SKM-1 treated with dmso at 0.1 percent for 144 hours (cell line): ENCODE measurements at regions not wholly inside any gene's neighbourhood (a gene's known extent, or its start where the extent isn't known, plus 50 kb on each side); places are given as distances from the start of the nearest gene placed in this dataset.
"Not testable (repeated sequence)": the region's sequence is repeated elsewhere in the genome, so short reads cannot be mapped to it uniquely, and the experiment has no call there.

Experiments used
- DNase-seq: peaks from one replicate; lab custom pipeline; 2025; ENCODE audit not compliant: unreplicated experiment; lab: John Stamatoyannopoulos, UW

DNA sequence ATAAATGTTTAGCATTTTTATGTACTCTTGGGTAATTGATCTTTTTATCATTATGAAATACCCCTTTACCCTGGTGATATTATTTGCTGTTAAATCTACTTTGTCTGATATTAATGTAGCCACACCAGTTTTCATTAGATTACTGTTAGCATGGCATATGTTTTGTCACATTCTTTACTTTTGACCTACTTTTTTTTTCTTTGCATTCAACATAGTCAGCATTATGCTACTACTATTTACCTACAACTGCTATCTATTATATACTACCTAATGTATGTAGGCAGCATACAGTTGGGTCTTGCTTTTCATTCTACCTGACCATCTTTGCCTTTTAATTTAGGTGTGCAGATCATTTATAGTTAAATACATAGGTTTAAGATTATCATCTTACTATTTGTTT lies 1429.6 kb upstream of the ALCAM start:
- no peak for DNase-seq

DNA sequence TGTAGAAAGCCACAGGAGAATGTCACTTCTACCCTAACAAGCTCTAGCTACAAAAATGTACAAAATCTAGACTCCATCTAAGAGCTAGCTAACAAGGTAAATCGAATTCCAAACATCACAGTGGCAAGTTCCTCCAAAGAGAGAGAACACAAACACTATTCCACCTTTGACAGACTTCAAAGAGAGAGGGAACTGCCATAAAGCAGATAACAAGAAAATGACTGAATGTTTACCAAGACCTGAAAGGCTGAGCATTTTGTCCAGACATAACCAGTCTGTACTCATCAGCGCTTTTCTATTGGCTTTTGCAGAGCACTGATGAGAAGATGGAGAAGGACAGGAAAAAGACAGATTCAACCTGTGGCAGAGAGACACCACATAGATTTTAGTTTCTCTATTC lies 1419.6 kb upstream of the ALCAM start:
- no peak for DNase-seq

DNA sequence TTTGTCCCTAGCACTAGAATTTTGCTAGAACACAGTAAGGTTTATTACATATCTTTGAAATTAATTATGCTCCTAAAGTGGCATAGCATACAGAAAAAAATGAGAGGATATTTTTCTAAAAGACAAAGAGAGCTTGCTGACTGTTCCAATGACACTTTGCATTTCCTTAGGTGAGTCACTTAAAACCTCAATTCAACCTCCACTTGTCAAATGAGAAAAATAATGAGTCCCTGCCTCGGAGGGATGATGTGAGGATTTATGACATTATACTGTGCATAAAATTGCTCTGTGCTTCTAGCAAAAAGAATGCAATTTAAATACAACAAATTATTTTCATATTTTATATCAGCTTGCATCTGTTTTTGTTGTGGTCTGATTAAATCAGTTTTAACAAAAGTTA lies 1417.0 kb upstream of the ALCAM start:
- DNase-seq, result no peak

DNA sequence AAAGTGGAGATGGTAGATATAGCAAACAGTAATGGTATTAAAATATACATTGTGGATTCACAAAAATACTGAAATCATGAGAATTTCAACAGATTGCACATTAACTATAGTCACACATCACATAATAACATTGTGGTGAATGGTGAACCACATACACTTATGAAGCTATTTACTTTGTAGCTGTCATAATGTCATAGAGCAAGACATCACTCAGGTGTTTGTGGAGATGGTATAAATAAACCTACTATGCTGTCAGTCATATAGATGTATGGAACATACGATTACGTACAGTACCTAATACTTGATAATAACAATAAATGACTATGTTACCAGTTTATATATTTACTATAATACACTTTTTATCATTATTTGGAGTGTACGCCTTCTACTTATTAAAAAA lies 1416.0 kb upstream of the ALCAM start:
- DNase-seq, result no peak

DNA sequence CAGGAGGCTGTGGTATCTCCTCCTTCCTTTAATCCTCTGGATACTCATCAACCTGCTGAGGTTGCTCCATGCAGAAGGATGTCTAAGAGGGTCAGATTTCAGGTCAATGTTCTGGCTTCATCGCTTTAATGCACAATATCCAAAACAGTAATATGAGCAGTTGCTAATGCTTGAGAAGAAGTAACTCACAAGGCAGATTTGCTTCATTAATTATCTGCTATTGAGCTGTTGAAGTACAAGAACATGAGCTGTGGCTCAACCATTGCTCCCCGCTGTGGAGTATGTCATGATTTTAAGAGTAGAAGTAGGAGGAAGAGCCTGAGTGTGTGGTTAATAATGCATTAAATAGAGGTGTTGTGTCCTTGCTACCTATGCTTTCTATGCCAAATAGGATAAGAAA lies 1412.9 kb upstream of the ALCAM start:
- no peak for DNase-seq

DNA sequence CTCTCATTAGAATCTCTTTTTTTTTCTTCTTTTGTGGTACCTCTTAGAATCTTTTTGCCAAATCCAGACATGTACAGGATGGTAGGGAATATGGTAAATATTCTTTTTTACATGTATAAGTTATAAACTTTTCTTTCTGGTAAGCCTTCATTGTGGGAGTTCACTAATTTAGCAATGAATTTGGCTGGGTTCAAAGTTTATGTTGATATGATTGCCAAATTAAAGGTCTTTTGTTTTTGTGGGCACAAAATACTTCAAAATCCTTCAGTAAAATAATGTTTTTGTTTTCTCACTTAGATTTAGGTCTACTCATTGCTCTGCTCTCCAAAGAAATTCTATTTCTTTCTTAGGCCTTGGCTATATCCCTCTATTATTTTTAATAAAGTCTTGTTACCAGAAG lies 1405.9 kb upstream of the ALCAM start:
- DNase-seq, result no peak

DNA sequence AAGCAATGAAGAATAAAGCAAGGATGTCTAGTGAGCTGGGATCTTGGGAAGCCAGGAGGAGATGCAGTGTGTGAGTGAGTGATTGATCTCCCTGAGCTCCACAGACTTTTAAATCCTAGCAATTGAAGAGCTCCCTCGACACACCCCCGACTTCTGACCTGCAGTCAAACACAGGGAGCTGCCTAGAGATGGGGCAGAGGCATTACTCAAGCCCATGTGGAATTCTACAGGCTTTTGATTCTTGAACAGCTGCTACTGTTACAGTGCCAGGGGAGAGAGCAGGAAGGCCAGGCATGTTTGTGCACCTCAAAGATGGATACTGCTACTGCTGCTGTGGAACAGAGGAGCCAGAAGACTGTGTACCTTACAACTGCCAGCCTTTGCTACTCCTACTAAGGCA lies 1403.1 kb upstream of the ALCAM start:
- no peak for DNase-seq

DNA sequence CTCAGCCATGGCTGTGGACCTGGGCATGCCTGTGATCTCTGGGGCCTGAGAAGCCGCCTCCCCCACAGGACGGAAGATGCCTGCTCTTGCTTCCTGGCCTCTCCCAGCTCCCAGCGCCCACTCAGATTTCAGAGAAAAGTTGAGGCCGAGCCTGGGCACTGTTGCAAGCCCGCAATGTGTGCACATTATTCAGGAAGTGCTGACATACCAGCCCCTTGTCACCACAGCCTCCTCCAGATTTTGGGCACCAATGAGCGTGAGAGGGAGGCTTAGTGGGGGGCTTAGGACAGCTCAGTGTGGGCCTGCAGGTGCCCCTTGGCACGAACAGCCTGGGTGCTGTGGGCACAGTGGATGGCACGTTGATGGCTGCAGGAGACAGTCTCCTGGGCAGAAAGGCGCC lies 1400.9 kb upstream of the ALCAM start:
- no peak for DNase-seq

DNA sequence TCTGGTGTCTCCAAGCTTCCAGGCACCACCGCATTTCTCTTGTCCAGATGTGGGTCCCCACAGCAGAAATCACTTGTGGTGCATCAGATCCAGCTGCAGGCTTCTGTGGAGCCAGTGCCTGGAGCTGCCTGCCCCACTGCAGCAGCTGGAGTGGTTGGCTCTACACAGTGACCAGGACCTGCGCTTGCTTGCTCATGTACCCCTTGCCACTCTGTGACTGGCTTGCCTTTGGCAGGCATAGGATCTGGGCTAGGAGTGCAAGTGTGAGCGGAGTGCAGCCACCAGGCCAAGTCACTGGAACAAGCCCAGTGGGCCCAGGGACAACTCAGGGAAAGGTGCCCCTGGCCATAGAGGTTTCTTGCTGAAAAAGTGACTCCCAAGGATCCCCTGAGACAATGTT lies 1400.0 kb upstream of the ALCAM start:
- DNase-seq, result no peak

DNA sequence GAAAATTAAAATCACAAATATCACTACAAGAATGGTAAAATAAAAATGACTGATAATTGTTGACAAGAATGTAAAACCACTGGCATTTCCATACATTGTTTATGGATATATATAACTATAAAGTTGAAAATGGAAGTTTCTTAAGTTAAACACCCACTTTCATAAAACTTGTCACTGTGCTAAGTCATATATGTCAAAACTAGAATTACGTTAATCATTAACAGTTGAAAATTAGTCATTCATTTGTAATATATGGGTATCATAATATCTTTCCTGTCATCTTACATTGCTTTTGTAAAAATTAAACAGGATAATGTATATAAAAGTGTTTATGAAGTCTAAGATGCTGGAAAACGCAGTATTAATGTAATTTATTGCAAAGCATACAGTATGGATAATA lies 1398.6 kb upstream of the ALCAM start:
- no peak for DNase-seq

DNA sequence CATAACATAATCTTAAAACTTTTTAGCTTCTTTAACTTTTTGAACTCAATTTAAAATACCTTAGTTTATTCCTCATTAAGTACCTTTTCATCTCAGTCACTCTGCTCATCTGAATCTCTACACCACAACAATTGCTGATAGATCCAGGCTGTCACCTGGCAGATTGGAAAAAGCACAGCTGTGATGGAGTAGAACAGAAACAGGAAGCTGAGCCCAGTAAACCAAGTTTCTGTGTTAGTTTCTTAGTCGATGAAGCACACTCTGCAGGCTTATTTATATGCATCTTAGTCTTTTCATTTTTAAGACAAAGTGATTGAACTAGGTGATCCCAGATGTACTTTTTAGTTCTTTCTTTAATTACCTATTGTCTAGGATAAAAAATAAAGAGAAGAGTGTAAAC lies 1398.0 kb upstream of the ALCAM start:
- DNase-seq, result no peak

DNA sequence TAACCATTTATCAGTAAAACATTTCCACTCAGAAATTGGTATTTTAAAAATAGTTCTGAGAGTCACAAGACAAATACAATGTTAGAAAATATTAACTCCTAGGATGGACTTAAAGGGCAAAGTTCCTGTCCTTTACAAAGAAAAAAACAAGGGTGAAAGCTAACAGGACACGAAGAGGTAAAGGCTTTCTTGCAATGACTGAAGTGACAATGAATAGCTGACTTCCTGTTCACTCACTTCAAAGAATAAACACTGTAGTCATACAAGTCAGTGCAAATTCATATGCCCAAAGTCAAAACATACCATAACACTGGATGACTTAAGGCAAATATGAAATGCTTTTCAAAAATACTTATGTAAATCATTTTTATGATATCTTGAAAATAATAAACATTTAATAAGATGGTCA lies 1389.8 kb upstream of the ALCAM start:
- no peak for DNase-seq

DNA sequence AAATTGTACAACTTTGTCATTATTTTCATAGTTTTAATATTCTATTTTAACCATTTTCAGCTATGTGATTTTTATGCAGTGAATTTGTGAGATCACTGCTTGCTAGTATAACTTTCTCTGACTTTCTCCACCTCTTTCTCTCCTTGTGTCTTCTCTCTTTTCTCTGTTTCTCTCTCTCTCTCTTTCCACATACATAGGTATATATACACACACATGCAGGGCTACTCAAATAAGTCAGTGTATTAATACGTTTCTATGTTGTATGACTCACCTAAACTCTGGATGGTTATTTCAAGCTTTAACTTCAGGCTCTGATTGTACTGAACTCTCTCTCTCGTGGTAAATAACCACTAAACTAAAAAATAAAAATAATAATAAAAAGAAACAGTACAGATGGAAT lies 1389.3 kb upstream of the ALCAM start:
- no peak for DNase-seq

DNA sequence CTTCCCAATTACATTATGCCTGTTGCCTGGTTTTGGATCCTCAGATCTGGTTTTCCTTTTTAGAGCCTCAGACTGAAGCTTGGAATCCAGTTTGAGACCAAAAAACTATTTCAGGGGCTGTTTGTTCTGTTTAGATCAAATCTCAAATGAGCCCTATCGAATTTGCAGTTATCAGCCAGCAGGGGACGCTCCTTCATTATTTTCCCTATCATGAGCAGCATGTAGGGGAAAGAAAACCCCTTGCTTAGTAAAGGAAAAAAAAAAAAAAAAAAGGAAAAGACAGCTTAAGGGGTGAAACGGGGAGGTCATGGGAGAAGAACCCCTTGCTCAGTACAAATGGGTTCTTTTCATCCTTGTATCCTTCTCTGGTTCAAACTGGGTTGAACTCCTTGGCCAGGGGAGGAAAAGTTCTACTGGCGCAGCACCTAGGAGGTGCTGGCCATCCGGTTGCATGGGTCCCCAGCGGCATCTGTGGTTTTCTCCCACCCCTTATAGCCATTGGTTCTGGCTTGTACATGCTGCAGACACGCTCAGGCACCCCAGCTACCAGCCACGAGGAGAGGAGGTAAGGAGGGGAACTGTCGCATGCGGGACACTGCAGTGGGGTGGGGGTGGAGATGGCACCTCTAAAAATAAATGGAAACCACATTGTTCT lies 1375.1 kb upstream of the ALCAM start:
- DNase-seq, result no peak

DNA sequence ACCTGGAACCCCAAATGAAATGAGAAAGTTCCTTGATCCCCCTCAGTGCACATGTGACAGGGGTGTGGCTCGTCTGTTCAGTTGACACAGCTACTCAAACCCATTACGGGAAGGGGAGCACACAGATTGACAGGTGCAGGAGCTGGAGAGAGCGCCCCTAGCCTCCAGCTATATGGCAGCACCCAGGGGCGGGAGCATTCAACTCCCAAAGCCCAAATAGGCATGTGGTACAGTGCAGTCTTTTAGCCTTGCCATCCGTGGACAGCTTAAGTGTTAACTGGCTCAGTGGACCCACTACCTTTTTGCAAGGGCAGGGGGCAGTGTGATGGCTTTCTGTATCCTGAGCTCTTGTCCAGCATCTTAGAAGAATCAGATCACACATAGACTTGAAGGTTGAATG lies 1374.2 kb upstream of the ALCAM start:
- DNase-seq, result no peak

DNA sequence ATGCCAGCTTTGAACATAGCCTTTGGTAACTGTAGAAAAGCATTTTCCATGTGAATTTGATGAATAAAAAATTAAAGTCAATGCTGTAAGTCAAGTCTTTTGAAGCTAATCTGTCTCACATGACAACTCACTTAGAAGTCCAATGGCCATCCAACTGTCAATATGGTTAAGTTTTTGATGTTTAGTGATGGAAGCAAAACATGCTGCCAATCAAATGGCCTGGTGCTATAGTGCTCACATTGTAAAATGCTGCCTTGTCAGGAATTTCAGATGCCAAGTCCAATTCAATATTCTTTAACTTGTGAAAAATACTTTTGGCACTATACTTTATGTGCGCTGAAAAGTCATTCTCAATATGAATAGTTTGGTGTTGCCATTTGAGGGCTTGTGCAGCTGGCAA lies 1361.8 kb upstream of the ALCAM start:
- DNase-seq, result no peak

DNA sequence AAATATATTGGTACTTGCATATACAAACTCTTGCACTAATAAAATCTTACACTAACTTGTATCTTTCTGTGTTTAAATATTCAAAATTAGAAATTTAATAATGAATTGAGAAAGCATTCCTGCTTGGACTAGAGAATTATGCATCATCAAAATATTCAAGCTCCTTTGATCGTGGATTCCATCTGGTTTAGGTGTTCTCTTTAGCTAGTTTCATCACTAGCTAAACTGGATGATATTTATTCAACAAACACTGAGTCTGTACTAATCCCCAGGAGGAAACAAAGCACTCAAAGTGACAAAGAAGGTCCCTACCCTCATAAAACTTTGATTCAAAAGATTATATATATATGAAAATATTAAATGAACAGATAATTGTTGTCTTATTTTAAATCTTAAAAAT lies 1360.9 kb upstream of the ALCAM start:
- no peak for DNase-seq

DNA sequence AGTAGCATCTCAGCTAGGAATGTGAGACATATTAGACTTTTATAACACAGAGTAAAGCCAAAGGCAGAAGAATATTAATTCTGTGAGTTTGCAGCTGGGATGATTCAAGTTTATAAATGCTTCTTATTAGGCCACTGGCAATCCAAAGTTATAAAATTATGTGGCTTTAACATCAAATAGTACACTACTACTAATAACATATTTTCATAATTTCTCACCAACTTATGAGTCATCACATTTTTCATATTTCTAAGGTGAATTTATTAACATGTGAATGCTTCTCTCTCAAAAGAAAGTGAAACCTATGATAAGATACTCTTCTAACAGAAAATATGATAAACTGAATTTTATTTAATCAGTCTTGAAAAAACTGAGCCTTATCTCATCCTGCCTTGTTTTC lies 1348.2 kb upstream of the ALCAM start:
- no peak for DNase-seq

DNA sequence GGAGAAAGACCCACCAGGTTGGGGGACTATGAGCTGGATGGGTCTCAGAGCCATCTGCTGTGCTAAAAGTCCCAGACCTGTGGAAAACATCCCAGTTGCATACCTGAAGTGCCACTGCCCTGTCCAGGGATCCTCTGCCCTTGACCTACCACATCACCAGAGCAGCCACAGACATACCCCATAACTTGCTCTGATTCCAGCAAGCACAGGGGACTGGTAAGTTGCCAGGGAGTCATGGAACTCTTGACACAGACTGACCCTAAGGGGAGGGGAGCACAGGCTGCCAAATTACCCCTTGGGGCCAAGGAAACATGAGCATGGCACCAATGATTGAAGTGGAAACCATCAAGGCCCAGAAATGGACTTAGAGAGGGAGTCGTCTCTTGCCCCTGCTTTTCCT lies 1335.1 kb upstream of the ALCAM start:
- DNase-seq, result no peak

DNA sequence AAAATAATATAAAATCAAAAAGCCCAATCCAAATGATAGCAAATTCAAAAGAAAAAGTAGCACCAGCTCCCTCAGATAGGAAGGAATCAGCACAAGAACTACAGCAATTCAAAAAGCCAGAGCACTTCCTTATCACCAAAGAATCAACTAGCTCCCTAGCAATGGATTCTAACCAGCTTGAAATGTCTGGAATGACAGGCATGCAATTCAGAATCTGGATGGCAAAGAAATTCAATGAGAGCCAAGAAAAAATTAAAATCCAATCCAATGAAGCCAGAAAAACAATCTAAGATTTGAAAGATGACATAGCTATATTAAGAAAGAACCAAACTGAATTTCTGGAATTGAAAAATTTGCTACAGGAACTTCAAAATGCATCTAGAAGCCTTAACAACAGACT lies 1334.4 kb upstream of the ALCAM start:
- DNase-seq, result no peak

DNA sequence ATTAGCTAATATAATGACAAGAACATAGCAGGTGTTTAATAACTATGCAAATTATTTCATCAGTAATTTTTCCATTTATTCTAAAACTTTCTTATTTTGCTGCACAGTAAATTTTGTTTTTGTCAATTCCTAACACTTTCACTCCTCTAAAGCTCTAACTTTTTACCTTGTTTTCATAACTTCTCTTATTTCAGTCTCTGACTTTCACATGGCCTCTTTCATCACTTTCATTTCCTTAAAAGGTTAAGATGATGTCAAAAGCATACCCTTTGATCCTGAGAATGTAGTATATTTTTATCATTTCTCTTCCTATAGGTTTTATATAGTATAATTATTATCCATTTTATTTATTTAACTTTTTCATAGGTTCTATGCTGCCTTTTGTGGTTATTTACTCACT lies 1325.8 kb upstream of the ALCAM start:
- peak; percentile 62 for DNase-seq

DNA sequence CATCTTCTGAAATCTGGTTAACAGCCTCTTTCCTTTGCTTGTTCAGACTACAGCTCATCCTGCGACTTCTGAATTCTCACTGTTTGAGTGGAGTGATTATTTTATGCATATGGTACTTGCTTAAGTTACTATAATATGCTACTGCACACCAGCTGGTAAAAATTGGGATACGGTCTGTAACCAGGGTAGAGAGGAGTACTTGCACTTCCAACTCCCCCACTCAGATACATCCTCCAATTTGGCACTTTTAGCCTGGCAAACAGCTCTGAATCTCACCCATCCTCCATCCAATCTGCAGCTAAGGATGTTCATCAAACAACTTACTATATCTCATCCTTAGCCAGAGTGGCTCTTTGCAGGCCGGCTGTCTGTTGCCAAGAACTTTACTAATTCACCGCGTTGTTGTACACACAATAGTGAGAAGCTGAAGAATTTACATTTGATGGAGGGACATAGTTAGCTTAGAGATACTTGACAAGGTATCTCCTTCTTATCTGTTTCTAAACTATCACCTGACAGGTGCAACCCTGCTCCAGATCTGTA lies 1323.6 kb upstream of the ALCAM start:
- DNase-seq, result not testable (repeated sequence)

DNA sequence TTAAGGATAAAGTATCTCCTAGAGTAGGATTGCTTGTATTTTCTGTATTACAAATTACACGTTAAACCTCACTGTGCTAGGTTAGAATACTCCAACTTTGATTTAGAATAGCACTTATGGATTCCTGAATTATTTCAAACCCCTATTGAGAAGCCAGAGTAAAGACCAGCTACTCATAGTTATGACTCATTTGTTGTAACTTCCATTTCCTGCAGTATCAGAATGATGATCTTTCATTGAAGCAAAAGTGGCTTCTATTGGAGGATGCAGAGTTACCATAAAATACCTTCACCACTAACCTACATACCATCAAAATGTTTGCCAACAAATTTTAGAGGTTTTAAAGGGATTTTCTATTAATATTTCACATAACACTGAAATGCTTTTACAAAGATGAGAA lies 1322.7 kb upstream of the ALCAM start:
- DNase-seq, result no peak
